GM23248 (cell line): ENCODE measurements at regions not wholly inside any gene's neighbourhood (a gene's known extent, or its start where the extent isn't known, plus 50 kb on each side); places are given as distances from the start of the nearest gene placed in this dataset.

Experiments
- DNase-seq: peaks from one replicate; pipeline ENCODE4 v3.0.0-alpha.2; 2015
- H2AFZ ChIP-seq: fragments of 200-600 bp; sonication (generic); 2 replicates; pipeline ENCODE4 v1.6.1; 2016; ENCODE audit warnings: antibody characterized with exemption
- H3F3A ChIP-seq: fragments of 200-600 bp; sonication (generic); 2 replicates; pipeline ENCODE4 v1.6.1; 2016; ENCODE audit warnings: mild to moderate bottlenecking, antibody characterized with exemption, mixed run types; ENCODE audit not compliant: insufficient read depth
- H3K27ac ChIP-seq: fragments of 200-600 bp; sonication (generic); 2 replicates; pipeline ENCODE4 v1.5.1; 2016; ENCODE audit warnings: mild to moderate bottlenecking
- H3K27me3 ChIP-seq: fragments of 200-600 bp; sonication (generic); replicated peaks from 2 replicates; pipeline ENCODE4 v1.6.1; 2016; ENCODE audit warnings: mild to moderate bottlenecking; ENCODE audit not compliant: insufficient read depth
- H3K36me3 ChIP-seq: fragments of 200-600 bp; sonication (generic); 2 replicates; pipeline ENCODE4 v1.6.1; 2016; ENCODE audit warnings: low read depth, mild to moderate bottlenecking
- H3K4me1 ChIP-seq: fragments of 200-600 bp; sonication (generic); 2 replicates; pipeline ENCODE4 v1.6.1; 2016; ENCODE audit warnings: mild to moderate bottlenecking; ENCODE audit not compliant: insufficient read depth
- H3K4me2 ChIP-seq: fragments of 200-600 bp; sonication (generic); one replicate; pipeline ENCODE4 v1.6.1; 2016; ENCODE audit warnings: mild to moderate bottlenecking; ENCODE audit not compliant: unreplicated experiment
- H3K4me3 ChIP-seq: fragments of 200-600 bp; sonication (generic); 2 replicates; pipeline ENCODE4 v1.5.1; 2016; ENCODE audit warnings: mild to moderate bottlenecking
- H3K79me2 ChIP-seq: fragments of 200-600 bp; sonication (generic); 2 replicates; pipeline ENCODE4 v1.6.1; 2016; ENCODE audit warnings: mild to moderate bottlenecking; ENCODE audit not compliant: insufficient read depth
- H3K9ac ChIP-seq: fragments of 200-600 bp; sonication (generic); 2 replicates; pipeline ENCODE4 v1.6.1; 2016; ENCODE audit warnings: mild to moderate bottlenecking
- H3K9me2 ChIP-seq: fragments of 200-600 bp; sonication (generic); 2 replicates; pipeline ENCODE4 v1.6.1; 2016; ENCODE audit warnings: mixed run types, mild to moderate bottlenecking, moderate library complexity; ENCODE audit not compliant: insufficient read depth
- H3K9me3 ChIP-seq: fragments of 200-600 bp; sonication (generic); one replicate; pipeline ENCODE4 v1.6.1; 2017; ENCODE audit warnings: low read depth
- H4K20me1 ChIP-seq: fragments of 200-600 bp; sonication (generic); 2 replicates; pipeline ENCODE4 v1.6.0; 2016; ENCODE audit not compliant: insufficient read depth
- EZH2 ChIP-seq: fragments of 200-600 bp; sonication (generic); IDR thresholded peaks from 2 replicates; pipeline ENCODE4 v1.6.1; 2018; ENCODE audit warnings: antibody characterized with exemption, mild to moderate bottlenecking; ENCODE audit not compliant: insufficient read depth, poor library complexity, severe bottlenecking
- EZH2phosphoT487 ChIP-seq: fragments of 200-600 bp; sonication (generic); IDR thresholded peaks from 2 replicates; pipeline ENCODE4 v1.6.1; 2018; ENCODE audit warnings: antibody characterized with exemption, moderate library complexity, mild to moderate bottlenecking, low read depth; ENCODE audit not compliant: insufficient read depth
- WGBS, 2 experiments: methylation state at CpG; one replicate each; pipeline ENCODE4 v1.1.6; 2015 to 2017; ENCODE audit warnings: low lambda C conversion rate in 2 of 2, low coverage in 1 of 2; ENCODE audit errors: missing lambda C conversion rate in 2 of 2; 5-methylcytosine and 5-hydroxymethylcytosine counted together
- in situ Hi-C: fragments of 300-500 bp; cut with MboI; formaldehyde crosslinking; loops from 2 replicates; pipeline ENCODE4 v1.15.0; 2020

- Histone ChIP-seq H3K27me3 (peaks cover 54% of the 10 kb centered on the region), H3K4me3 (no peak overlapping the region), H3F3A (no peaks in the 10 kb centered on the region), H2AFZ (no peak overlapping the region), H3K4me1 (no peaks in the 10 kb centered on the region), H3K9ac (no peak overlapping the region), H3K27ac (no peak overlapping the region), H3K79me2 (no peaks in the 10 kb centered on the region), H3K4me2 (no peak overlapping the region), H3K36me3 (no peaks in the 10 kb centered on the region), H4K20me1 (no peaks in the 10 kb centered on the region), H3K9me3 (no peaks in the 10 kb centered on the region), H3K9me2 (no peaks in the 10 kb centered on the region)
- TF ChIP-seq EZH2: no peak
- no peak for TF ChIP-seq EZH2phosphoT487
- DNase-seq: no peak
- in situ Hi-C loops: no loop called here
- 36 to 46% methylated on average over 1 of the region's 1 CpG for WGBS, 2 experiments
These were observed 177.4 kb downstream of the RPIA start for GRCh38 chr2:88868861-88869260.

- no peaks in the 10 kb centered on the region for H3K36me3 ChIP-seq
- DNase-seq: no peak
- peaks cover 43% of the 10 kb centered on the region for H3K27me3 ChIP-seq
- H3K27ac ChIP-seq: no peak overlapping the region
- H3K9ac ChIP-seq: no peak overlapping the region
- H3K79me2 ChIP-seq: no peaks in the 10 kb centered on the region
- 19 to 33% methylated on average over 2 of the region's 2 CpGs for WGBS, 2 experiments
- TF ChIP-seq EZH2phosphoT487 (no peak), EZH2 (no peak)
- H3K4me1 ChIP-seq: no peaks in the 10 kb centered on the region
- no peaks in the 10 kb centered on the region for H3K9me3 ChIP-seq
- no peaks in the 10 kb centered on the region for H4K20me1 ChIP-seq
- H3K4me2 ChIP-seq: no peak overlapping the region
- no peak overlapping the region for H3K4me3 ChIP-seq
- no peak overlapping the region for H2AFZ ChIP-seq
- in situ Hi-C loops: no loop called here
- H3K9me2 ChIP-seq: no peaks in the 10 kb centered on the region
- no peaks in the 10 kb centered on the region for H3F3A ChIP-seq
These were observed 178.9 kb downstream of the RPIA start for GRCh38 chr2:88870267-88870839.

- no peaks in the 10 kb centered on the region for H3K36me3 ChIP-seq
- H3K9me2 ChIP-seq: no peaks in the 10 kb centered on the region
- peaks cover 38% of the 10 kb centered on the region for H3K27me3 ChIP-seq
- H4K20me1 ChIP-seq: no peaks in the 10 kb centered on the region
- H3K79me2 ChIP-seq: no peaks in the 10 kb centered on the region
- DNase-seq: no peak
- no peak overlapping the region for H2AFZ ChIP-seq
- H3K4me1 ChIP-seq: no peaks in the 10 kb centered on the region
- TF ChIP-seq EZH2phosphoT487 (no peak), EZH2 (no peak)
- no peak overlapping the region for H3K27ac ChIP-seq
- H3K9me3 ChIP-seq: no peaks in the 10 kb centered on the region
- in situ Hi-C loops: no loop called here
- 27 to 33% methylated on average over 5 of the region's 5 CpGs for WGBS, 2 experiments
- H3K9ac ChIP-seq: no peak overlapping the region
- H3F3A ChIP-seq: no peaks in the 10 kb centered on the region
- H3K4me3 ChIP-seq: no peak overlapping the region
- H3K4me2 ChIP-seq: no peak overlapping the region
These were observed 179.9 kb downstream of the RPIA start for GRCh38 chr2:88871336-88871735.

- in situ Hi-C loops: no loop called here
- Histone ChIP-seq H3K36me3 (no peaks in the 10 kb centered on the region), H3K9ac (no peak overlapping the region), H3K27ac (no peak overlapping the region), H3K27me3 (peaks cover 35% of the 10 kb centered on the region), H2AFZ (no peak overlapping the region), H4K20me1 (no peaks in the 10 kb centered on the region), H3K79me2 (no peaks in the 10 kb centered on the region), H3K9me2 (no peaks in the 10 kb centered on the region), H3K4me1 (no peaks in the 10 kb centered on the region), H3K4me3 (no peak overlapping the region), H3F3A (no peaks in the 10 kb centered on the region), H3K9me3 (no peaks in the 10 kb centered on the region), H3K4me2 (no peak overlapping the region)
- DNase-seq: no peak
- TF ChIP-seq EZH2 (no peak), EZH2phosphoT487 (no peak)
These were observed 182.1 kb downstream of the RPIA start for GRCh38 chr2:88873620-88874019.
